ENCODE measurements at regions not wholly inside any gene's neighbourhood (a gene's known extent, or its start where the extent isn't known, plus 50 kb on each side); places are given as distances from the start of the nearest gene placed in this dataset.
A peak's percentile ranks its signal among the peaks of the same experiment; 100 is the strongest.

GRCh38 chr7:131042269-131043160, 285.2 kb upstream of the MKLN1 start:
- Histone ChIP-seq H3K36me3 (ENCODE audit: insufficient read depth, low read length) (peaks cover 27% of the 10 kb centered on the region), H3K4me1 (ENCODE audit: insufficient read depth, low read length) (peaks cover 29% of the 10 kb centered on the region), H3K27ac (ENCODE audit: low read depth in 1 of 2, low read length in 2 of 2) (no peak overlapping the region), H3K9me3 (ENCODE audit: control insufficient read depth in 1 of 2, insufficient read depth in 1 of 2, low read length in 2 of 2) (peaks cover 0 to 5% of the 10 kb centered on the region in 2 experiments), H3K27me3 (ENCODE audit: control insufficient read depth in 1 of 2, insufficient read depth in 2 of 2, low read length in 2 of 2) (no peaks in the 10 kb centered on the region), H3K4me3 (ENCODE audit: low read length) (no peak overlapping the region)
- H3K27ac Mint-ChIP-seq, result peak overlapping the region; percentile 76
- DNase-seq (no peak), ATAC-seq (ENCODE audit: poor library complexity) (no peak)
- H3K27me3 Mint-ChIP-seq, result no peaks in the 10 kb centered on the region
- no peak for TF ChIP-seq CTCF (IDR thresholded peaks at IDR 0.05)
- ChIA-PET CTCF (interaction anchor here (0.8 to 1.2 kb wide), 2 partner anchors 27 to 43 kb away, joined by 3 read pairs; no protein-coding TSS in a partner anchor), POLR2A (interaction anchor here (1.1 kb wide), 1 partner anchor 129 kb away, joined by 3 read pairs; no protein-coding TSS in a partner anchor)
- H3K36me3 Mint-ChIP-seq (ENCODE audit: low read depth), result peaks cover 75% of the 10 kb centered on the region
- peaks cover 79% of the 10 kb centered on the region for H3K4me1 Mint-ChIP-seq (ENCODE audit: low read depth)
- peak overlapping the region; percentile 30 for H3K4me3 Mint-ChIP-seq
- H3K9me3 Mint-ChIP-seq, result peaks cover 6% of the 10 kb centered on the region
- intact Hi-C loops (cut with DNase I, micrococcal nuclease), result loop anchor here in 1 of 2 experiments (5.0 kb wide), 1 partner anchor 130 kb away; no protein-coding TSS in a partner anchor

GRCh38 chr7:131045526-131045925, 282.1 kb upstream of the MKLN1 start:
- DNase-seq, result no peak
- ChIA-PET CTCF (interaction anchor here (1.3 kb wide), 1 partner anchor 63 kb away, joined by 3 read pairs; no protein-coding TSS in a partner anchor), POLR2A (no interaction called here)
- peaks cover 6% of the 10 kb centered on the region for H3K9me3 Mint-ChIP-seq
- H3K4me1 Mint-ChIP-seq (ENCODE audit: low read depth), result peaks cover 82% of the 10 kb centered on the region
- TF ChIP-seq CTCF (IDR thresholded peaks at IDR 0.05), result no peak
- no peak overlapping the region for H3K4me3 ChIP-seq (ENCODE audit: low read length)
- H3K27ac ChIP-seq (ENCODE audit: low read depth in 1 of 2, low read length in 2 of 2), result no peak overlapping the region
- H3K27ac Mint-ChIP-seq, result peak overlapping the region; percentile 63
- intact Hi-C loops (cut with DNase I, micrococcal nuclease), result loop anchor here in 1 of 2 experiments (2.0 kb wide), 1 partner anchor 15 kb away; no protein-coding TSS in a partner anchor
- ATAC-seq (ENCODE audit: poor library complexity), result no peak
- peak overlapping the region; percentile 6 for H3K4me3 Mint-ChIP-seq
- H3K9me3 ChIP-seq (ENCODE audit: control insufficient read depth in 1 of 2, insufficient read depth in 1 of 2, low read length in 2 of 2), result peaks cover 0 to 5% of the 10 kb centered on the region in 2 experiments
- H3K27me3 Mint-ChIP-seq, result no peaks in the 10 kb centered on the region
- H3K4me1 ChIP-seq (ENCODE audit: insufficient read depth, low read length), result peaks cover 39% of the 10 kb centered on the region
- H3K36me3 ChIP-seq (ENCODE audit: insufficient read depth, low read length), result peaks cover 37% of the 10 kb centered on the region
- no peaks in the 10 kb centered on the region for H3K27me3 ChIP-seq (ENCODE audit: control insufficient read depth in 1 of 2, insufficient read depth in 2 of 2, low read length in 2 of 2)
- H3K36me3 Mint-ChIP-seq (ENCODE audit: low read depth), result peaks cover 83% of the 10 kb centered on the region

GRCh38 chr7:131046246-131046645, 281.4 kb upstream of the MKLN1 start:
- Mint-ChIP-seq H3K27ac (peak overlapping the region; percentile 63), H3K4me3 (peak overlapping the region; percentile 27), H3K27me3 (no peaks in the 10 kb centered on the region), H3K36me3 (ENCODE audit: low read depth) (peaks cover 80% of the 10 kb centered on the region), H3K4me1 (ENCODE audit: low read depth) (peaks cover 79% of the 10 kb centered on the region), H3K9me3 (peaks cover 6% of the 10 kb centered on the region)
- ChIA-PET CTCF (interaction anchor here (1.3 kb wide), 1 partner anchor 64 kb away, joined by 3 read pairs; no protein-coding TSS in a partner anchor), POLR2A (no interaction called here)
- intact Hi-C loops (cut with DNase I, micrococcal nuclease), result no loop called here
- Histone ChIP-seq H3K4me3 (ENCODE audit: low read length) (no peak overlapping the region), H3K4me1 (ENCODE audit: insufficient read depth, low read length) (peaks cover 34% of the 10 kb centered on the region), H3K36me3 (ENCODE audit: insufficient read depth, low read length) (peaks cover 43% of the 10 kb centered on the region), H3K27me3 (ENCODE audit: control insufficient read depth in 1 of 2, insufficient read depth in 2 of 2, low read length in 2 of 2) (no peaks in the 10 kb centered on the region), H3K9me3 (ENCODE audit: control insufficient read depth in 1 of 2, insufficient read depth in 1 of 2, low read length in 2 of 2) (peaks cover 0 to 5% of the 10 kb centered on the region in 2 experiments), H3K27ac (ENCODE audit: low read depth in 1 of 2, low read length in 2 of 2) (no peak overlapping the region)
- DNase-seq (no peak), ATAC-seq (ENCODE audit: poor library complexity) (no peak)
- no peak for TF ChIP-seq CTCF (IDR thresholded peaks at IDR 0.05)
